Endodermal cell (in vitro differentiated cells): ENCODE measurements at regions not wholly inside any gene's neighbourhood (a gene's known extent, or its start where the extent isn't known, plus 50 kb on each side); places are given as distances from the start of the nearest gene placed in this dataset.
"Not testable (repeated sequence)": the region's sequence is repeated elsewhere in the genome, so short reads cannot be mapped to it uniquely, and the experiment has no call there.

Experiments used
- DNase-seq: peaks from one replicate; pipeline ENCODE4 v3.0.0-alpha.2; 2017
- H3K27ac ChIP-seq: 2 replicates; pipeline ENCODE4 v1.5.1; 2013; ENCODE audit warnings: mild to moderate bottlenecking, low read depth, low read length, moderate library complexity
- H3K27me3 ChIP-seq: 2 replicates; pipeline ENCODE4 v1.6.1; 2013; ENCODE audit warnings: mild to moderate bottlenecking, low read length, moderate library complexity; ENCODE audit not compliant: insufficient read depth, control insufficient read depth, poor library complexity, severe bottlenecking
- H3K36me3 ChIP-seq: 2 replicates; pipeline ENCODE4 v1.7.0; 2013; ENCODE audit warnings: mild to moderate bottlenecking, low read length, moderate library complexity; ENCODE audit not compliant: control insufficient read depth, insufficient read depth
- H3K4me1 ChIP-seq: one replicate; pipeline ENCODE4 v1.7.0; 2013; ENCODE audit warnings: low read length; ENCODE audit not compliant: control insufficient read depth, insufficient read depth
- H3K4me3 ChIP-seq: 2 replicates; pipeline ENCODE4 v1.5.1; 2013; ENCODE audit warnings: mild to moderate bottlenecking, low read length, moderate library complexity
- H3K9ac ChIP-seq: 2 replicates; pipeline ENCODE4 v1.6.1; 2013; ENCODE audit warnings: mild to moderate bottlenecking, low read length, moderate library complexity; ENCODE audit not compliant: poor library complexity, severe bottlenecking; ENCODE audit errors: extremely low read depth
- H3K9me3 ChIP-seq: 2 replicates; pipeline ENCODE4 v1.6.1; 2013; ENCODE audit warnings: mild to moderate bottlenecking, low read length, moderate library complexity; ENCODE audit not compliant: control insufficient read depth
- H3K27ac Mint-ChIP-seq: 2 replicates; pipeline ENCODE4 v1.8.0; 2020; ENCODE audit warnings: mixed read lengths
- H3K27me3 Mint-ChIP-seq: 2 replicates; pipeline ENCODE4 v1.8.0; 2021; ENCODE audit warnings: mild to moderate bottlenecking, mixed read lengths; ENCODE audit not compliant: insufficient read depth
- H3K36me3 Mint-ChIP-seq: 2 replicates; pipeline ENCODE4 v1.8.0; 2020; ENCODE audit warnings: low read depth, mixed read lengths
- H3K4me1 Mint-ChIP-seq: 2 replicates; pipeline ENCODE4 v1.8.0; 2020; ENCODE audit warnings: mixed read lengths
- H3K4me3 Mint-ChIP-seq: 2 replicates; pipeline ENCODE4 v1.8.0; 2020; ENCODE audit warnings: mild to moderate bottlenecking, moderate library complexity, mixed read lengths
- H3K9me3 Mint-ChIP-seq: 2 replicates; pipeline ENCODE4 v1.8.0; 2020; ENCODE audit warnings: mild to moderate bottlenecking, mixed read lengths
- CTCF ChIP-seq: fragments of 200-600 bp; sonication (generic); conservative IDR thresholded peaks from 2 replicates; pipeline ENCODE4 v1.5.0; 2021; ENCODE audit warnings: antibody characterized with exemption, mild to moderate bottlenecking
- WGBS, 2 experiments: methylation state at CpG; one replicate each; pipeline versions ENCODE4 v1.1.5 to v1.1.7; 2013; ENCODE audit warnings: missing lambda C conversion rate in 2 of 2, mixed read lengths in 1 of 2; ENCODE audit not compliant: insufficient coverage in 1 of 2, insufficient read length in 1 of 2; 5-methylcytosine and 5-hydroxymethylcytosine counted together

GRCh38 chr10:2201534-2202099 is 464.3 kb upstream of the ADARB2 start:
- Histone ChIP-seq H3K27ac (no peak overlapping the region), H3K9ac (no peak overlapping the region), H3K9me3 (peaks cover 8% of the 10 kb centered on the region), H3K4me3 (no peak overlapping the region), H3K4me1 (peaks cover 4% of the 10 kb centered on the region), H3K27me3 (no peaks in the 10 kb centered on the region), H3K36me3 (no peaks in the 10 kb centered on the region)
- peak overlapping the region; percentile 86 for H3K27ac Mint-ChIP-seq
- no peaks in the 10 kb centered on the region for H3K36me3 Mint-ChIP-seq
- WGBS, 2 experiments, result 81 to 93% methylated on average over 4 to 6 of the region's 6 CpGs
- DNase-seq, result peak; percentile 79
- peaks cover 11% of the 10 kb centered on the region for H3K4me1 Mint-ChIP-seq
- peaks cover 14% of the 10 kb centered on the region for H3K9me3 Mint-ChIP-seq
- TF ChIP-seq CTCF, result no peak
- H3K27me3 Mint-ChIP-seq, result no peaks in the 10 kb centered on the region
- no peak overlapping the region for H3K4me3 Mint-ChIP-seq

- peaks cover 8% of the 10 kb centered on the region for H3K9me3 ChIP-seq
- Mint-ChIP-seq H3K9me3 (peaks cover 14% of the 10 kb centered on the region), H3K4me1 (peaks cover 5% of the 10 kb centered on the region), H3K36me3 (no peaks in the 10 kb centered on the region), H3K27ac (no peak overlapping the region), H3K4me3 (no peak overlapping the region), H3K27me3 (no peaks in the 10 kb centered on the region)
- H3K9ac ChIP-seq, result no peak overlapping the region
- H3K27me3 ChIP-seq, result no peaks in the 10 kb centered on the region
- no peak overlapping the region for H3K4me3 ChIP-seq
- H3K4me1 ChIP-seq, result peaks cover 4% of the 10 kb centered on the region
- no peak for TF ChIP-seq CTCF
- no peaks in the 10 kb centered on the region for H3K36me3 ChIP-seq
- DNase-seq, result no peak
- H3K27ac ChIP-seq, result no peak overlapping the region
Observed at GRCh38 chr10:2197663-2198062, 460.3 kb upstream of the ADARB2 start.

- Mint-ChIP-seq H3K27me3 (no peaks in the 10 kb centered on the region), H3K9me3 (peaks cover 17% of the 10 kb centered on the region), H3K4me3 (no peak overlapping the region), H3K4me1 (no peaks in the 10 kb centered on the region), H3K36me3 (no peaks in the 10 kb centered on the region), H3K27ac (no peak overlapping the region)
- no peak overlapping the region for H3K27ac ChIP-seq
- no peak for TF ChIP-seq CTCF
- H3K4me1 ChIP-seq, result no peaks in the 10 kb centered on the region
- H3K36me3 ChIP-seq, result no peaks in the 10 kb centered on the region
- DNase-seq, result no peak
- no peaks in the 10 kb centered on the region for H3K27me3 ChIP-seq
- 90 to 93% methylated on average over 4 of the region's 4 CpGs for WGBS, 2 experiments
- H3K9ac ChIP-seq, result no peak overlapping the region
- peaks cover 8% of the 10 kb centered on the region for H3K9me3 ChIP-seq
- no peak overlapping the region for H3K4me3 ChIP-seq
Observed at GRCh38 chr10:2196272-2196671, 458.9 kb upstream of the ADARB2 start.

- not testable (repeated sequence) for H3K4me3 Mint-ChIP-seq, H3K36me3 ChIP-seq, H3K9me3 Mint-ChIP-seq, H3K27me3 Mint-ChIP-seq, H3K27me3 ChIP-seq, H3K36me3 Mint-ChIP-seq, H3K4me1 ChIP-seq, H3K9ac ChIP-seq, H3K27ac Mint-ChIP-seq, H3K4me1 Mint-ChIP-seq, DNase-seq, H3K27ac ChIP-seq, H3K9me3 ChIP-seq, H3K4me3 ChIP-seq
- 90 to 93% methylated on average over 3 to 4 of the region's 4 CpGs for WGBS, 2 experiments
Observed at GRCh38 chr10:2189356-2189755, 452.0 kb upstream of the ADARB2 start.
